NOMO-1 treated with dmso at 0.1 percent for 144 hours (cell line): ENCODE measurements at regions not wholly inside any gene's neighbourhood (a gene's known extent, or its start where the extent isn't known, plus 50 kb on each side); places are given as distances from the start of the nearest gene placed in this dataset.

Experiments used
- DNase-seq: peaks from one replicate; lab custom pipeline; 2025; ENCODE audit not compliant: unreplicated experiment; lab: John Stamatoyannopoulos, UW

DNA sequence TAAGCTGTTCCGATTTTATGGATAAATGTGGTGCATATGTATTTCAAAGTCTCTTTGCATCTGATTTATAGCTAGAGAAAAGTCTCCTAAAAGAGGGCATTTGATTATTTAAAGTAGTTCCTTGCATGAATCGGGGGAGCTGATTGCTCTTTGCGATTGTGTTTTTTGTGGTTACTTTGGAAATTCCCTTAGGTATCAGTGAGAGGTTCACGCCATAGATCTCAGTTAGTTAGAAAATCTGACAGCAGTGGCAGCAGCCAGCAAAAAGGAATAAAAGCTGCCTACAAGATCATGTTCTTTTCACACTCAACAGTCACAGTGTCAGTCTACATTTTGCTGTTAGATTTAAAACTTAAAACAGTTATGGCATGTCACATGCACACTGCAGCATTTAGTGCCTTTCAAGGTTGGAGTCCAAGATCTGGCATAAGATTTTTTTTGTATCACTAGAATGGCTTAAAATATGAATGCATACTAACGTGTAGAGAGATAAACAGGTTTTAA is 436.5 kb upstream of the PCDH20 start:
- no peak for DNase-seq

DNA sequence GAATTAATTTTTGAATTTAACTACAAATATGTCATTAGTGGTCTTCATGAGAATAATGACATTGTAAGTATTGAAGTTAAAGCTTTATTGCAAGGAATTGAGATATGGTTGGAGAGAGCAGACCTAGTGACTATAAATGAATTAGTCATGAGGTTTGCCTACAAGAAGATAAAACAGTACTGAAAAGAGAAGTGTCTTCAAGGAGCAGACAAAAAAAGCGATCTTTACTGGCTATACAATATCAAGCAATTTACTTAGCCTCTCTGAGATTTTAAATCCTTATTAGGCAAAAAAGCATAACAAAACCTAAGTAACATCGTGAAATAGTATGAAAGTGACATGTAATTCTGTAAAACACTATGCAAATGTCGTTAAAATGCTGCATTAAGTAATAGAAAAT is 435.1 kb upstream of the PCDH20 start:
- DNase-seq = no peak

DNA sequence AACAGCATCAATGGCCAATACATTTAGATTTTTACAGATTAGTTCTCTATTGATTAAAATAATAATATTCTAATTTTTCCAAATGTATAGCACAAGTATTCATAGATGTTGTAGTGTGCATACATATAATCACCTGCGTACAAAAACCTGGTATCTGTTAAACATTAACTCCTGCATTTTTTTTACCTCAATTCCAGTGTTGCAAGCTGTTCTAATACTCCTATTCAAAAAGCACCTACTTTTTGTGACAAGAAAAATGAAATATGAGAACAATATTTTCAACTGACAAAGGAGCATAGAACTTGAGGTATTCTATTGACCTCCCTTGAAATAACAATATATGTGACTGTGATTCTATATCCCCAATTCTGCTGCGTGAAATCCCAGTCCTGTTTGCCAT is 422.9 kb upstream of the PCDH20 start:
- DNase-seq = no peak

- DNase-seq = no peak
Measured at GRCh38 chr13:61833228-61833627, 417.6 kb upstream of the PCDH20 start.

GRCh38 chr13:61831026-61831425 is 415.4 kb upstream of the PCDH20 start:
- DNase-seq = no peak

- DNase-seq = no peak
Measured at GRCh38 chr13:61830475-61830874, 414.8 kb upstream of the PCDH20 start.

- DNase-seq = no peak
Measured at GRCh38 chr13:61824168-61824567, 408.5 kb upstream of the PCDH20 start.

GRCh38 chr13:61812286-61812685 is 396.6 kb upstream of the PCDH20 start:
- DNase-seq = no peak

DNA sequence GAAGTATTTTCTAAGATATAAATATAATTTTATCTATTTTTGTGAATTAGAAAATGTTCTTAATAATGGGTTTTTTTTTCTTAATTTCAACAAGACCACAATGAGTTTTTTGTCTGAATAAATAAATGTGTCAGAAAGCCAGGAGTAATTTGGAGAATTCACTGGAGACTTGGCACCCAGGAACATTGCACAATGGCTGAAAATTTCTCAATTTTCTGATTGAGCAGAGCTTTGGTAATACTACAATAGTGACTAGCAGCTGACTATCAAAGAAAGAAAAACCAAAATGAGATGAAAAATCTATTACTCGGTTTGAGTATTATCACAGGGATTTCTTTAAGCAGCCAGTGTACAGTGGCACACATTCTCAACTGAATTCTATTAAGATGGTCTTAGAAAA is 394.4 kb upstream of the PCDH20 start:
- no peak for DNase-seq

DNA sequence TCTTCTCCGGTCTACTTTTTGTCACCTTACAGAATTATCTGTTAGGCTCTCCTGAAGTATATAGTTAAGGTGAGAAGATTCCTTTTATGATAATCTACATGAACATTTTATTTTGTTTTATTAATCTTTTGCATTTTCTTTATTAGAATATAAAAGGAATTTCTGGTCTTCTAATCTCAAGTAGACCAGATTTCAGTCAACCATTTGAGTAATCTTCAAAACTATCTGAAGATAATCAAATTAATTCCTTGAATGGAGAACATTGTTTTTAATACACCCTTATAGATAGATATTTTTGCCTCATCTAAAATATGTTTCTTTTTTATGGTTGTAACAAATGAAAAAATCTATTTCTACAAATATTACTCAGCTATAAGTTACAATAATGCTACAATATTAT is 381.7 kb upstream of the PCDH20 start:
- DNase-seq = no peak

DNA sequence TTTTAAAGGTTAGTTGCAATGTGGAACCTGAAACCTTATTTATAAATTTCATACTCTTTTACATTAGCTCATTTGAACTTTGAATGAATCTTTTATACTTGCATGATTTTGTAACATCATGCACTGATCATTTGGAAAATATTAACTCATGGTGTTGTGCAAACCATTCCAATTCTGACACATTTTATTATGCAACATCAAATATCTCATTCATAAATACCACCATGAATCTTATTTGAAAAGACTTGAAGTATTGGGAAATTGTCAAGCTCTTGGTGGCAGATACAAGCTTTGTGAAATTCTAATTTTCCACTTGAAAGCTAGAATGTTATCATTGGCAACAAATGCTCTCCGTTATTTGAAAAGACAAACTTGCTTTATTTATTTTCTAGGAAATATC is 379.9 kb upstream of the PCDH20 start:
- no peak for DNase-seq

GRCh38 chr13:61779456-61779855 is 363.8 kb upstream of the PCDH20 start:
- no peak for DNase-seq

- no peak for DNase-seq
Measured at GRCh38 chr13:61778531-61778930, 362.9 kb upstream of the PCDH20 start.

DNA sequence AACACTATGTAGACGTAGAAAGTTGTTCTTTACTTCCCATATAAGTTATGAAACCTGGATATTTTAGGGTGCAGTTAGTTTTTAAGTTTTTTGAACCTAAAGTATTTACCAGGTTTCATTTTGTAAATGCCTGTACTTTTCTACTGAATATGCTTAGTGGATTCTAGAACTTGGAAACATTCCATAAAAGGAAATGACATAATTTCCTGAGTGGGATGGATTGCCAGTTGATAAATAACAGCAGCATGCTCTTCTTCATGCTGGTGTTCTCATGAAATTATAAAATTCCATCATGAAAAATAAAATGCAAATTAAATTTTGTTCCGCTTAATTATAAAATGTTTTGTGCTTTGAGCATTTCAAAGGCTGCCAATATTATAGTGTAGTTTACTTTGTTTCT is 362.2 kb upstream of the PCDH20 start:
- DNase-seq = no peak

- no peak for DNase-seq
Measured at GRCh38 chr13:61777271-61777670, 361.6 kb upstream of the PCDH20 start.

DNA sequence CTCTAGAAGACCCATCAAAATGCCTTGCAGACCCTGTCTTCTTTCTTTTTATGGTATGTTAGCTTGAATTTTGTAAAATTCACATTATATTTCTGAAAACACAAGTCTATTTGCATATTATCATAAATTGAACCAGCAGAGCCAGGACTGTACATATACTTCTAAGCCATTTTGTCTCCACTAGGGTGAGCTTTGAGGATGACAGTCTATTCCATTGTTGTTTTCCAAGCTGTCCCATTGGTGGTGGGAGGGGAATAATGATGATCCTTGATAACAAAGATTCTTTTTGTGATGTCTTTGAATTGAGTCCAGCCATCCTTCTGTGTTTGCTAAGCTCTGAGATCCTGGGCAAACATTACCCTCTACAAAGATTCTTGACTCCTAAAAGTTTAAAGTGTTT is 359.3 kb upstream of the PCDH20 start:
- DNase-seq = no peak

DNA sequence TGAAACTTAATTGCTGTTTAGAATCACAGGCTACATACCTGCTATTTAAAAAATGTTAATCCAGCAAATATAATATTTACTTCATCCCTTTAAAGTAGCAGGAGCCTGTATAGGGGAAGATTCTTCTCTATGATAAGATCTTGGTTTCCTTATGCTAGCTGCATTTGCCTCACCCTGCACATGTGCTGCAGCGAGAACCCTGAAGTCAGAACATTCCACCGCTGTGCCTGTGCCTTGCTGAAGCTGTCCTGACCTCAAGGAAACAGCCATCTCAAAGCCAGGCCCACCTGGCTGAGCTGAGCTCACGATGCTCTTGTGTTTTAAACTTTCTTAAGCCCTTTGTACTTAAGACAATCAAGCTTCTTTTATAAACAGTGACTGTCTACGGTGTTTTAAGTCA is 355.0 kb upstream of the PCDH20 start:
- no peak for DNase-seq

DNA sequence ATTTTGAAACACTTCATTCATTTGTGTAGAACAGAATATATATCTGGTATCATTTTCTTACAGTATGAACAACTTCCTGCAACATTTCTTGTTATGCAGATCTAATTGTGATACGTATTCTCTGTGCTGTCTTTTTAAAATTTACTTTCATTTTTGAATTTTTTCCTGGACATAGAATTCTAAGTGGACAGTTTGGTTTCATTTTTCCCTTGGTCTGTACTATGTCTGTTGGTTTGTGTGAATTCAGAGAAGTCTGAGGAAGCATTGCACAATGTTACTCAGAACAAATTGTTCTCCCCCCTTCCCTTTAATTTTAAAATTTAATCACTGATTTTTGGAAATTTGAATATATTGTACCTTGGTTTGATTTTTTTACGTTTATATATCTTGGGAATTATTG is 352.5 kb upstream of the PCDH20 start:
- no peak for DNase-seq

DNA sequence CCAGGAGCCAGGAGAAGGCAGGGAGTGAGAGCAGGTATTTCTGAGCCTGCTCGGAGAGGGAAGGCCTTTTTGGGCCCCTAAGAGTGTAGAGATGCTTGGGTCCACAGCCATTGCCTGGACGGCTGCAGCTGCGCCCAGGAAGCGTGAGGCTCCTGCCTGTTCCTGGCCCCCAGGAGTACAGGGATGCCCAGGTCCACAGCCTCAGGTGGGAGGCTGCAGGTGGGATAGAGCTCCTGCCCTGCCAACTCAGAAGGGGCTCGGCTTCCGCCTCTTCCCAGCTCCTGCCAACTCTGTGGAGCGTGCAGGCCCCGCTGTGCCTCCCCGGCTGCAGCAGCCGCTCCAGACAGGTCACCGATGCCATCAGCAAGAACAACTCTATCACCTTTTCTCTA is 351.0 kb upstream of the PCDH20 start:
- DNase-seq = no peak

GRCh38 chr13:61765940-61766666 is 350.5 kb upstream of the PCDH20 start:
- DNase-seq = no peak

DNA sequence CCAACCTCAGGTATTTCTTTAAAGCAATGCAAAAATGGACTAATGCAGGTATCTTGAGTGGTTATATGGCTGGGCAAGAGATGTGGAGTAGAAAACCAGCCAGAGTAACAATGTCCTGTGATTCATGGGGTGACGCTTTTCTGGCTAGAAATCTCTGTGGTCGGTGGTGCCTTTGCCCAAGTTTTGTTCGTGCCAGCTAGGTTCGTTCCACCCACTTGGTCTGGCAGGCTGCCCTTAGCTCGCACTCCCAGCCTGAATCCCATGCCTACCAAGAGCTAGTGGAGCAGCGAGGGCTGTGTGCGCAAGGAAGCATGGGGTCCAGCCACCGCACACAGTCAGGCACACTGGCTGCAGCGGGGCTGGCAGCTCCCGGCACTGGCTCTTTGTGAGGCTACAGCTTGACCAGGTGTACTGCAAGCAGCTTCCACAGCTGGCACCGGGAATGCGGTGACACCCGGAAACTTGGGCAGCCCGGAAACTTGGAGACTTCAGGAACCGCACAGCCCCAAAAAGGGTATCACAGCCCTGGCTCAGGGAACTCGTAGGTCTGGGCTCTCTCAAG is 349.6 kb upstream of the PCDH20 start:
- DNase-seq = no peak

GRCh38 chr13:61761690-61762089 is 346.0 kb upstream of the PCDH20 start:
- DNase-seq = no peak

DNA sequence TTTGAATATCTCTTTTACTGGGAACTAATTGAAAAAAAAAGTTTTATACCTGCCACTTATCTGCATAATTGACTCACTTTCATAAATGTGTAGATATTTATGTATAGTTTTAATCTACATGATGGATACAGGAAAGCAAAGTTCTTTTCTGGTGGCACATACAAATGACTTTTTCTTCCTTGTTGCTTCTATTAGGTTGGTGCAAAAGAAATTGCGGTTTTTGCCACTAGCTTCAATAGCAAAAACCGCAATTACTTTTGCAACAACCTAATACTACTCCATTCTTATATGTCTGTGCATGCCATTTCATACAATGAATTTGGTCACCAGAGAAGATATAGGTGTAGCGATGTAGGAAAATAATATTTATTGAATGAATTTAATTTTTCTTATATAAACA is 344.5 kb upstream of the PCDH20 start:
- no peak for DNase-seq
